ENCODE measurements at regions not wholly inside any gene's neighbourhood (a gene's known extent, or its start where the extent isn't known, plus 50 kb on each side); places are given as distances from the start of the nearest gene placed in this dataset.

GRCh38 chr6:11358904-11359830 lies 126.7 kb upstream of the NEDD9 start:
- H3K36me3 Mint-ChIP-seq (ENCODE audit: low read depth), result peaks cover 74% of the 10 kb centered on the region
- no peak for ATAC-seq (ENCODE audit: poor library complexity)

DNA sequence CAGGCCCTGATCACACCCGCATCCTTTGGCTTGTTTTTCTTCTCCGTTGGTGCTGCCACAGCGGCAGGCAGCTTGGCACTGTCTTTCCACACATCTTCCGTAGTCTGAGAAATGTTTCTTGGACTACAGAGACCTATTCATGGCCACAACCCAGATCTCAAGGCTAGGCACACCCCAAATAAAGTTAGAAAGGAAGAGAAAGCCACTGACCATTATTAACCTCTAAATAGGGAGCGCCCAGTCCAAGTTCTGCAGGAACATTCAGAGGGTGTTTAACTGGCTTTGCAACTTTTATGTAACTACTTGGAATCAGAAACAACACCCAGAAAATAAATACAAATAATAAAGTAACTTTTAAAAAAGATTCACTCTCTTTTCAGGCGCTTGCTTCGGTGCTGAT lies 124.8 kb upstream of the NEDD9 start:
- ChIA-PET CTCF (no interaction called here), POLR2A (interaction anchor here (1.0 kb wide), 1 partner anchor 10 kb away, joined by 3 read pairs; no protein-coding TSS in a partner anchor)

More at GRCh38 chr6:11358904-11359830, 126.7 kb upstream of the NEDD9 start:
- H3K27me3 ChIP-seq (ENCODE audit: control insufficient read depth in 1 of 2, insufficient read depth in 2 of 2, low read length in 2 of 2), result no peaks in the 10 kb centered on the region
- H3K9me3 Mint-ChIP-seq, result peaks cover 6% of the 10 kb centered on the region
- ChIA-PET CTCF (no interaction called here), POLR2A (interaction anchor here (0.8 kb wide), 1 partner anchor 9 kb away, joined by 3 read pairs; no protein-coding TSS in a partner anchor)
- no peak overlapping the region for H3K27ac ChIP-seq (ENCODE audit: low read depth in 1 of 2, low read length in 2 of 2)
- H3K4me3 Mint-ChIP-seq, result no peak overlapping the region
- H3K9me3 ChIP-seq (ENCODE audit: control insufficient read depth in 1 of 2, insufficient read depth in 1 of 2, low read length in 2 of 2), result no peaks in the 10 kb centered on the region
- H3K4me1 Mint-ChIP-seq (ENCODE audit: low read depth), result peaks cover 82% of the 10 kb centered on the region
- peaks cover 36% of the 10 kb centered on the region for H3K4me1 ChIP-seq (ENCODE audit: insufficient read depth, low read length)
- TF ChIP-seq CTCF (IDR thresholded peaks at IDR 0.05), result no peak
- no peak for DNase-seq
- no peaks in the 10 kb centered on the region for H3K27me3 Mint-ChIP-seq
- peaks cover 17% of the 10 kb centered on the region for H3K36me3 ChIP-seq (ENCODE audit: insufficient read depth, low read length)
- intact Hi-C loops (cut with DNase I, micrococcal nuclease), result no loop called here
- H3K4me3 ChIP-seq (ENCODE audit: low read length), result no peak overlapping the region
- H3K27ac Mint-ChIP-seq, result peak overlapping the region; percentile 9

More for the DNA sequence above, 124.8 kb upstream of the NEDD9 start:
- intact Hi-C loops (cut with DNase I, micrococcal nuclease), result no loop called here
- Histone ChIP-seq H3K4me3 (ENCODE audit: low read length) (no peak overlapping the region), H3K27ac (ENCODE audit: low read depth in 1 of 2, low read length in 2 of 2) (peak overlapping the region in 1 of 2 donors; percentile 19), H3K4me1 (ENCODE audit: insufficient read depth, low read length) (peaks cover 46% of the 10 kb centered on the region), H3K36me3 (ENCODE audit: insufficient read depth, low read length) (peaks cover 25% of the 10 kb centered on the region), H3K27me3 (ENCODE audit: control insufficient read depth in 1 of 2, insufficient read depth in 2 of 2, low read length in 2 of 2) (no peaks in the 10 kb centered on the region), H3K9me3 (ENCODE audit: control insufficient read depth in 1 of 2, insufficient read depth in 1 of 2, low read length in 2 of 2) (no peaks in the 10 kb centered on the region)
- Mint-ChIP-seq H3K36me3 (ENCODE audit: low read depth) (peaks cover 72% of the 10 kb centered on the region), H3K4me1 (ENCODE audit: low read depth) (peaks cover 90% of the 10 kb centered on the region), H3K9me3 (peaks cover 6% of the 10 kb centered on the region), H3K27ac (peak overlapping the region; percentile 48), H3K27me3 (no peaks in the 10 kb centered on the region), H3K4me3 (peak overlapping the region; percentile 20)
- no peak for TF ChIP-seq CTCF (IDR thresholded peaks at IDR 0.05)
- no peak for ATAC-seq (ENCODE audit: poor library complexity)
- DNase-seq, result no peak
